ENCODE measurements at regions not wholly inside any gene's neighbourhood (a gene's known extent, or its start where the extent isn't known, plus 50 kb on each side); places are given as distances from the start of the nearest gene placed in this dataset.

- no peaks in the 10 kb centered on the region for H3K27me3 ChIP-seq (ENCODE audit: control insufficient read depth, insufficient read depth, low read length)
- H3K4me1 ChIP-seq (ENCODE audit: control insufficient read depth, insufficient read depth, low read length), result peaks cover 4% of the 10 kb centered on the region
- CTCF ChIA-PET, result no interaction called here
- ATAC-seq, result no peak
- POLR2A ChIA-PET, result interaction anchor here (0.6 kb wide), 1 partner anchor 458 kb away, joined by 7 read pairs; no protein-coding TSS in a partner anchor
- no TSS peak for BruUV-seq (replicated peaks)
- H3K36me3 ChIP-seq (ENCODE audit: control insufficient read depth, insufficient read depth, low read length), result no peaks in the 10 kb centered on the region
- H3K9me3 ChIP-seq (ENCODE audit: control insufficient read depth, insufficient read depth, low read depth, low read length), result no peaks in the 10 kb centered on the region
- TF ChIP-seq TCF7L2 (IDR thresholded peaks at IDR 0.05; ENCODE audit: low read depth, low read length) (no peak), POLR2AphosphoS5 (IDR thresholded peaks at IDR 0.05; ENCODE audit: low read depth, low read length) (no peak), REST (IDR thresholded peaks at IDR 0.05; ENCODE audit: insufficient read depth in 1 of 2, low read depth in 2 of 2, low read length in 1 of 2) (no peak), CTCF (IDR thresholded peaks at IDR 0.05) (no peak), SIN3A (IDR thresholded peaks at IDR 0.05; ENCODE audit: borderline replicate concordance, insufficient read depth, low read depth, low read length) (no peak)
- no peak for DNase-seq (ENCODE audit: low read depth, low spot score)
- in situ Hi-C loops (cut with HindIII; ENCODE audit: low pct_unique_long_range_greater_than_20kb, low sequenced_read_pairs), result no loop called here
- intact Hi-C loops (cut with micrococcal nuclease; ENCODE audit: unreplicated experiment), result no loop called here
- no peak overlapping the region for H3K4me3 ChIP-seq (ENCODE audit: low read depth in 2 of 2, low read length in 2 of 2)
- H3K27ac ChIP-seq (ENCODE audit: low read length), result no peak overlapping the region
Measured at GRCh38 chr18:62460851-62461300, 61.9 kb upstream of the ZCCHC2 start.

- TF ChIP-seq POLR2AphosphoS5 (IDR thresholded peaks at IDR 0.05; ENCODE audit: low read depth, low read length), result no peak
- TF ChIP-seq CTCF (IDR thresholded peaks at IDR 0.05), result no peak
- no peak for TF ChIP-seq REST (IDR thresholded peaks at IDR 0.05; ENCODE audit: insufficient read depth in 1 of 2, low read depth in 2 of 2, low read length in 1 of 2)
- no peak for TF ChIP-seq TCF7L2 (IDR thresholded peaks at IDR 0.05; ENCODE audit: low read depth, low read length)
- TF ChIP-seq SIN3A (IDR thresholded peaks at IDR 0.05; ENCODE audit: borderline replicate concordance, insufficient read depth, low read depth, low read length), result no peak
- Histone ChIP-seq H3K27ac (ENCODE audit: low read length) (no peak overlapping the region), H3K4me1 (ENCODE audit: control insufficient read depth, insufficient read depth, low read length) (peaks cover 4% of the 10 kb centered on the region), H3K9me3 (ENCODE audit: control insufficient read depth, insufficient read depth, low read depth, low read length) (no peaks in the 10 kb centered on the region), H3K4me3 (ENCODE audit: low read depth in 2 of 2, low read length in 2 of 2) (no peak overlapping the region), H3K27me3 (ENCODE audit: control insufficient read depth, insufficient read depth, low read length) (no peaks in the 10 kb centered on the region), H3K36me3 (ENCODE audit: control insufficient read depth, insufficient read depth, low read length) (no peaks in the 10 kb centered on the region)
- in situ Hi-C loops (cut with HindIII; ENCODE audit: low pct_unique_long_range_greater_than_20kb, low sequenced_read_pairs) (no loop called here), intact Hi-C loops (cut with micrococcal nuclease; ENCODE audit: unreplicated experiment) (no loop called here)
- ATAC-seq (no peak), DNase-seq (ENCODE audit: low read depth, low spot score) (no peak)
- ChIA-PET CTCF (no interaction called here), POLR2A (interaction anchor here (0.6 to 0.7 kb wide), 2 partner anchors 11 to 457 kb away, joined by 4 to 7 read pairs; no protein-coding TSS in a partner anchor)
- no TSS peak for BruUV-seq (replicated peaks)
Measured at GRCh38 chr18:62461591-62461990, 61.2 kb upstream of the ZCCHC2 start.
